HUDEP-2 (cell line): ENCODE measurements at regions not wholly inside any gene's neighbourhood (a gene's known extent, or its start where the extent isn't known, plus 50 kb on each side); places are given as distances from the start of the nearest gene placed in this dataset.

Source experiments
- DNase-seq, 76 experiments: peaks; one replicate each; lab custom pipeline; 2025; ENCODE audit not compliant: unreplicated experiment in 76 of 76; lab: John Stamatoyannopoulos, UW

DNA sequence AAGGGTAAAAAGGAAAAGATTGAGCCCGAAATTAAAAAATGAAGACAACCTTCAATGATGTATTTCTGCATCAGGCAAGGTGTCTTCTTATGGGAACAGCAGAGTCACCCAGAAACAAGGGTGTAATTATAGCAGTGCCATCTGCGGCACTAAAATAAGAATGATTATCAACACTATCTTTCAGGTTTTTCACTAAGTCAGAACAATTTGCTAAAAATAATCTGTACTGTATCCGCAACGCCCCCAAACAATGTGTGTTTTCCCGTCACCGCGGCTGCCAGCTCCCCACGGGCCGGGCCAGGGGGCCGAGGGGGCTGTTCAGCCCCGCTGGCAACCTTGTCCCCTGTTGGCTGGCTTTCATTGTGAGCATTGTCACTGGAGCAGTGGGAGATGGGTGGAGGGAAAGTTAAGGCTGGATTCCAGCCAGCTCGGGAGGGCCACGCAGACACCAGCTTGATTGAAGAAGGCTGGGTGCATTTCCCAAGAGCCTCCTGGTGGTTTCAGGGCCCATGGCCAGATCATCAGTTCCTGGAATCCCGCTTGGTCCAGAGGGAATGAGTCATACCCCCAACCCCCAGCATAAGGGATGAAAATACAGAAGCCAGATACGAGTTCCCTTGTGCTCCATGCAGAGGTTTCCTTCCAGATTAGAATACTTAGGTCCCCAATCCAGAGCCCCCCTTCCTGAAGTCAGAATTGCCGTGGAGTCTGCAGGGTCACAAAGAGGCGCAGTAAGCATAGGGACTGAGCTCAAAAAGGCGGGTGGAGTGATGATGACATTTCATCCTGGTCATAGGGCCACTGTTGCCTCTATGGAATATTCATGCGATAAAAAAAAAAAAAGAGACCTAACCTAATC, 90.2 kb upstream of the KLF13 start:
- DNase-seq, result peak in 1 of 76 experiments; percentile 3

- DNase-seq, result no peak
These were observed 89.7 kb upstream of the KLF13 start for GRCh38 chr15:31237043-31237324.

GRCh38 chr15:31238906-31239305, 87.7 kb upstream of the KLF13 start:
- DNase-seq, result no peak

DNA sequence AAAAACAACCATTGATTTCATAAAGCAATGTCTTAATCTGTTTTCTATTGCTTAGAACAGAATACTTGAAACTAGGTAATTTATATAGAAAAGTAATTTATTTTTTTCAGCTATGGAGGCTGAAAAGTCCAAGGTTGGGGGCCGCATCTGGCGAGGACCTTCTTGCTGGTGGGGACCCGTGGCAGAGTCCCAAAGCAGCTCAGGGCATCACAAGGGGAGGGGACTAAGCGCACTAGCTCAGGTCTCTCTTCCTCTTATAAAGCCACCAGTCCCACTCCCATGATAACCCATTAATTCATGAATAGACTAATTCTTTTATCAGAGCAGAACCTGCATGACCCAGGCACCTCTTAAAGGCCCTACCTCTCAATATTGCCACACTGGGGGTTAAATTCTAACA, 87.2 kb upstream of the KLF13 start:
- no peak for DNase-seq

GRCh38 chr15:31241888-31242522, 84.6 kb upstream of the KLF13 start:
- DNase-seq, result no peak

DNA sequence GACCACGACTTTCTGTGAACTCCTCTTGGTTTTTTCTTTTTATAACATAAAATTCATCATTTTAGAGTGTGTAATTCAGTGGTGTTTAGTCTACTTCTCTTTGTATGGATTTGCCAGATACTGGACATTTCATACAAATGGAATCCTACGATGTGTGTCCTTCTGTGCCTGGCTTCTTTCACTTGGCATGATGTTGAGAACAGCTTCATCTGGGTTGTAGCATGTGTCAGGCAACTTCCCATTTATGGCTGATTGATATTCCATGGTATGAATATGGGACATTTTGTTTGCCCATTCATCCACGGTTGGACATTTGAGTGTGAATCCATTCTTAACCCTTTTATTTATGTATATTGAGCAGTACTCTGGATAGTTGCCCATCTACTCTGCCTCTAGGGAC, 82.7 kb upstream of the KLF13 start:
- DNase-seq, result no peak

GRCh38 chr15:31245135-31245689, 81.4 kb upstream of the KLF13 start:
- no peak for DNase-seq

GRCh38 chr15:31245756-31246155, 80.9 kb upstream of the KLF13 start:
- DNase-seq, result no peak

- no peak for DNase-seq
These were observed 79.2 kb upstream of the KLF13 start for GRCh38 chr15:31247404-31247803.

GRCh38 chr15:31248263-31248662, 78.4 kb upstream of the KLF13 start:
- no peak for DNase-seq

- no peak for DNase-seq
These were observed 77.7 kb upstream of the KLF13 start for GRCh38 chr15:31248951-31249350.

GRCh38 chr15:31250033-31250432, 76.6 kb upstream of the KLF13 start:
- no peak for DNase-seq

GRCh38 chr15:31251165-31251564, 75.5 kb upstream of the KLF13 start:
- no peak for DNase-seq

DNA sequence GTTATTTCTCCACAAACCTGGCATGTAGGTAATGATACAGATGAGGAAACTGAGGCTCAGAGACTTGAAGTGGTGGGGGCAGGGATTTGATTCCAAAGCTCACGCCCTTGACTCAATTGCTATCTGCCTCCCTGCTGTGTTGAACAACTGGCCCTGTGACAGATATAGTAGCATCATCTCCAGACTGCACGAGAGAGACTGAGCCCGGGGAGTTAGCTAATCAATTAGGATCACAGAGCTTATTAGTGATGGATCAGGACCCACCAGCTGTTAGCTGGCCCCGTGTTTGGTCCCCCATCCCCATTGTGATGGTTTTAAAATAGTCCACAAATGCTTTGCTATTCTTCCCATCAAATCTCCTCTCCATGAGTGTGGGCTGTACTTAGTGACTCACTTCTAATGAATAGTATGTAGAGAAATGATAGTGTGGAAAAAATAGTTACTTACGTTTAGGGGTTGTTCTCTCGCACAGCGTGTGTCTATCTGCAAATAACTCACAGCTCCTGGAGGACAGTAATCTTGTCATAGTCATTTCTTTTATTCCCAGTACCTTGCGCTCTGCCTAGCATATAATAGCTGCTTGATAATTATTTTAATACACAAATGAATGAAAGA, 74.4 kb upstream of the KLF13 start:
- no peak for DNase-seq

GRCh38 chr15:31254431-31255175, 72.0 kb upstream of the KLF13 start:
- no peak for DNase-seq

GRCh38 chr15:31255176-31255510, 71.5 kb upstream of the KLF13 start:
- DNase-seq, result no peak

DNA sequence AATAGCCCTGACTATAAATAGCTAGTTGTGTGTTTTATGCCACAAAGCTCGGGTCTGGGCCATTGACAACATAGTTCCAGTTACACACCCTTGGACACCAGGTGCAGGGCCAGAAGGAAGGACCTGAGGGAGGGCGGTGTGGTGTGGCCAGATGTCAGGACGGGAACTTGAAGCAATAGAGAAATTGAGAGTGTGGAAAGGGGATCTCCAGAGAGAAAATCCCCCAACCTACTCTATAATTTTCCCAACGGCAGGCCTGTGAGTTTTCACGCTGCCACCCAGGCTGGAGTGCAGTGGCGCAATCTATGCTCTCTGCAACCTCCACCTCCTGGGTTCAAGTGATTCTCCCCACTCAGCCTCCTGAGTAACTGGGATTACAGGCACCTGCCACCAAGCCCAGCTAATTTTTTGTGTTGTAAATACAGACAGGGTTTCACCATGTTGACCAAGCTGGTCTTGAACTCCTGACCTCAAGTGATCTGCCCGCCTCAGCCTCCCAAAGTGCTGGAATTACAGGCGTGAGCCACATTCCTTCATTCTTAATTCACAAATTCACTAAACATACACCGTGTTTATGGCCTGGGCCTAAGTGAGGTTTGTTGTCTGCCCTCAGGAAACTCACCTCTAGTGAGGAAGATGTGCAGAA, 70.8 kb upstream of the KLF13 start:
- no peak for DNase-seq

DNA sequence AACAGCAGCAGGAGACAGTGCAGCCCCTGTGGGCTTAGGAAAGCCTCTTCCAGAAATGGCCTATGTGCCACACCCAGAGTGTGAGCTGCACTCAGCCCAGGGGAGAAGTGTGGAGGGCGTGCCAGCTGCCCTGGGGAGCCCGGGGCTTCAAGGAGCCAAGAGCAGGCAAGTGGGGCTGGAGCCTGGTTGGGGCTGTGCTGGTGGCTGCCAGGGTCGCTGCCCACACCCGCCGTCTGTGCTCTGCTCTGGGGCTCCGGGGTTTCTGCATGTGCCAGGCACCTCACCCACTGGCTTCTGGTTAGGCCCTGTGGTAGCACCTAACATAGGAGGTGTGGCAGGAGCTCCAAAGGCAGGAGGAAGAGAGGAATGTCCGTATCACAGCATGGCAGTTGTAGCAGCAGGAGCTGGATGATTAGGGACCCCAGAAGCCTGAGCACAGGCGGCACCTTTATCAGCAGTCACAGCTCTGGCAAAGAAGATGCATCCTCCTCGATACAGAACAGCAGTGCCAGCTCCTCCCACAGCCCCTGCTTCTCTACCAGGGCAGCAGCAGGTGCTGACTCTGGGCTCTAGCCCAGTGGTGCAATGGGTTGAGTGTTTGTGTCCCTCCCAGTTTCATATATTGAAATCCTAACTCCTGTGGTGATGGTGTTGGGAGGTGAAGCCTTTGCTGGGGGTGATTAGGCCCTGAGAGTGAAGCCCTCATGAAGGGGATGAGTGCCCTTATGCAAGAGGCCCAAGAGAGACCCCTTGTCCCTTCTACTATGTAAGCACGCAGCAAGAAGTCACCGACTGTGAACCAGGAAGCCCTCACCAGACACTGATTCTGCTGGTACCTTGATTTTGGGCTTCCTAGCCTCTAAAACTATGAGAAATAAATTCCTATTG, 70.0 kb upstream of the KLF13 start:
- DNase-seq, result peak in 74 of 76 experiments; percentile 27 to 97 (median 86)

- DNase-seq, result peak in 1 of 76 experiments; percentile 17
These were observed 69.3 kb upstream of the KLF13 start for GRCh38 chr15:31257286-31257685.

GRCh38 chr15:31258260-31258659, 68.4 kb upstream of the KLF13 start:
- no peak for DNase-seq
